ENCODE measurements at regions not wholly inside any gene's neighbourhood (a gene's known extent, or its start where the extent isn't known, plus 50 kb on each side); places are given as distances from the start of the nearest gene placed in this dataset.

DNA sequence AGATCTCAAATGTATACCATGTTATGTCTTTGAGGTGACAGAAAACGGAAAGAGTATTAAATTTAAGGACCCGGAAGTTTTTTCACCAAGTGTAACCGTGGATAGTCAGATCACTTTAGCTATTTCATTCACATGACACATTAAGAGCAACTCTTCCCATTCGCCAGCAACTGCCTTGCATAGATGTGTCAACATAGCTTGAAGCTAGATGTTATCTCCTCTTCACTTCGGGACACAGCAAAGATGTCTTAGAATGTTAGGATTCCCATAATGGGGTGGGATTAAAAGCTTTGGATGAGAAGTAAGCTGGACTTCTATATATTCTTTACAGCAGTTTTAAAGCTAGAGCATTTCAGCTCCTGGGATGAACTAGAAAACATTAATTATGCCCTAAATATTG lies 1135.9 kb upstream of the PCDH20 start:
- no peak for TF ChIP-seq EP300 (IDR thresholded peaks at IDR 0.05)
- TF ChIP-seq, protein P1, sequence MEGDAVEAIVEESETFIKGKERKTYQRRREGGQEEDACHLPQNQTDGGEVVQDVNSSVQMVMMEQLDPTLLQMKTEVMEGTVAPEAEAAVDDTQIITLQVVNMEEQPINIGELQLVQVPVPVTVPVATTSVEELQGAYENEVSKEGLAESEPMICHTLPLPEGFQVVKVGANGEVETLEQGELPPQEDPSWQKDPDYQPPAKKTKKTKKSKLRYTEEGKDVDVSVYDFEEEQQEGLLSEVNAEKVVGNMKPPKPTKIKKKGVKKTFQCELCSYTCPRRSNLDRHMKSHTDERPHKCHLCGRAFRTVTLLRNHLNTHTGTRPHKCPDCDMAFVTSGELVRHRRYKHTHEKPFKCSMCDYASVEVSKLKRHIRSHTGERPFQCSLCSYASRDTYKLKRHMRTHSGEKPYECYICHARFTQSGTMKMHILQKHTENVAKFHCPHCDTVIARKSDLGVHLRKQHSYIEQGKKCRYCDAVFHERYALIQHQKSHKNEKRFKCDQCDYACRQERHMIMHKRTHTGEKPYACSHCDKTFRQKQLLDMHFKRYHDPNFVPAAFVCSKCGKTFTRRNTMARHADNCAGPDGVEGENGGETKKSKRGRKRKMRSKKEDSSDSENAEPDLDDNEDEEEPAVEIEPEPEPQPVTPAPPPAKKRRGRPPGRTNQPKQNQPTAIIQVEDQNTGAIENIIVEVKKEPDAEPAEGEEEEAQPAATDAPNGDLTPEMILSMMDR (IDR thresholded peaks at IDR 0.05), result no peak
- TF ChIP-seq POLR2A (IDR thresholded peaks at IDR 0.05), result no peak

All from ovary (tissue), 3 donors.